KMS-11 (cell line): ENCODE measurements at regions not wholly inside any gene's neighbourhood (a gene's known extent, or its start where the extent isn't known, plus 50 kb on each side); places are given as distances from the start of the nearest gene placed in this dataset.

Source experiments
- H2AFZ ChIP-seq: fragments of 200-600 bp; sonication (generic); 2 replicates; pipeline ENCODE4 v1.6.1; 2016; ENCODE audit warnings: antibody characterized with exemption, mixed run types, low read depth
- H3K27ac ChIP-seq: fragments of 200-600 bp; sonication (generic); 2 replicates; pipeline ENCODE4 v1.6.1; 2016; ENCODE audit warnings: mild to moderate bottlenecking, mixed run types
- H3K27me3 ChIP-seq: fragments of 200-600 bp; sonication (generic); 2 replicates; pipeline ENCODE4 v1.6.1; 2017; ENCODE audit warnings: mild to moderate bottlenecking, low read depth, mixed run types, moderate library complexity; ENCODE audit not compliant: insufficient read depth
- H3K36me3 ChIP-seq: fragments of 200-600 bp; sonication (generic); 2 replicates; pipeline ENCODE4 v1.6.1; 2017; ENCODE audit warnings: mild to moderate bottlenecking, mixed run types; ENCODE audit not compliant: insufficient read depth
- H3K4me1 ChIP-seq: fragments of 200-600 bp; sonication (generic); 2 replicates; pipeline ENCODE4 v1.6.1; 2016; ENCODE audit warnings: mild to moderate bottlenecking, low read depth, mixed run types; ENCODE audit not compliant: poor library complexity, severe bottlenecking
- H3K4me2 ChIP-seq: fragments of 200-600 bp; sonication (generic); 2 replicates; pipeline ENCODE4 v1.7.0; 2016; ENCODE audit warnings: mild to moderate bottlenecking, mixed run types
- H3K4me3 ChIP-seq: fragments of 200-600 bp; sonication (generic); IDR thresholded peaks from 2 replicates; pipeline ENCODE4 v1.6.1; 2017; ENCODE audit warnings: low read depth, low read length, mixed read lengths; ENCODE audit not compliant: insufficient read depth
- H3K79me2 ChIP-seq: fragments of 200-600 bp; sonication (generic); 2 replicates; pipeline ENCODE4 v1.6.1; 2016; ENCODE audit warnings: low read depth, mixed run types; ENCODE audit not compliant: insufficient read depth
- H3K9ac ChIP-seq: fragments of 200-600 bp; sonication (generic); 2 replicates; pipeline ENCODE4 v1.6.1; 2016; ENCODE audit warnings: mild to moderate bottlenecking, mixed run types
- H4K20me1 ChIP-seq: fragments of 200-600 bp; sonication (generic); 2 replicates; pipeline ENCODE4 v1.6.1; 2016; ENCODE audit warnings: mild to moderate bottlenecking, mixed run types; ENCODE audit not compliant: insufficient read depth
- CTCF ChIP-seq: fragments of 200-600 bp; sonication (generic); conservative IDR thresholded peaks from 2 replicates; pipeline ENCODE4 v1.6.1; 2017; ENCODE audit warnings: low read depth, mild to moderate bottlenecking, antibody characterized with exemption, low read length, moderate library complexity, mixed read lengths

- Histone ChIP-seq H3K4me3 (no peak overlapping the region), H3K36me3 (no peaks in the 10 kb centered on the region), H2AFZ (no peak overlapping the region), H4K20me1 (no peaks in the 10 kb centered on the region), H3K9ac (no peak overlapping the region), H3K4me1 (no peaks in the 10 kb centered on the region), H3K79me2 (no peaks in the 10 kb centered on the region), H3K27me3 (no peaks in the 10 kb centered on the region), H3K27ac (no peak overlapping the region), H3K4me2 (no peak overlapping the region)
- TF ChIP-seq CTCF: no peak
Measured at GRCh38 chr9:81293651-81294050, 395.7 kb downstream of the TLE1 start.

GRCh38 chr9:81292056-81292805 lies 397.1 kb downstream of the TLE1 start:
- H3K4me1 ChIP-seq: no peaks in the 10 kb centered on the region
- no peak overlapping the region for H2AFZ ChIP-seq
- H4K20me1 ChIP-seq: no peaks in the 10 kb centered on the region
- H3K9ac ChIP-seq: no peak overlapping the region
- no peaks in the 10 kb centered on the region for H3K79me2 ChIP-seq
- H3K4me3 ChIP-seq: no peak overlapping the region
- no peak overlapping the region for H3K27ac ChIP-seq
- H3K27me3 ChIP-seq: no peaks in the 10 kb centered on the region
- no peaks in the 10 kb centered on the region for H3K36me3 ChIP-seq
- TF ChIP-seq CTCF: no peak
- no peak overlapping the region for H3K4me2 ChIP-seq

- H2AFZ ChIP-seq: no peak overlapping the region
- no peak overlapping the region for H3K4me3 ChIP-seq
- no peaks in the 10 kb centered on the region for H4K20me1 ChIP-seq
- H3K36me3 ChIP-seq: no peaks in the 10 kb centered on the region
- no peaks in the 10 kb centered on the region for H3K79me2 ChIP-seq
- H3K9ac ChIP-seq: no peak overlapping the region
- no peaks in the 10 kb centered on the region for H3K4me1 ChIP-seq
- H3K4me2 ChIP-seq: no peak overlapping the region
- H3K27me3 ChIP-seq: no peaks in the 10 kb centered on the region
- no peak for TF ChIP-seq CTCF
- H3K27ac ChIP-seq: no peak overlapping the region
Measured at GRCh38 chr9:81289622-81290021, 399.7 kb downstream of the TLE1 start.

GRCh38 chr9:81268048-81268447 lies 421.3 kb downstream of the TLE1 start:
- Histone ChIP-seq H3K27me3 (no peaks in the 10 kb centered on the region), H3K4me3 (no peak overlapping the region), H3K4me1 (no peaks in the 10 kb centered on the region), H3K27ac (no peak overlapping the region), H4K20me1 (no peaks in the 10 kb centered on the region), H3K4me2 (no peak overlapping the region), H2AFZ (no peak overlapping the region), H3K36me3 (no peaks in the 10 kb centered on the region), H3K79me2 (no peaks in the 10 kb centered on the region), H3K9ac (no peak overlapping the region)
- TF ChIP-seq CTCF: no peak
